Neuronal stem cell (in vitro differentiated cells): ENCODE measurements at regions not wholly inside any gene's neighbourhood (a gene's known extent, or its start where the extent isn't known, plus 50 kb on each side); places are given as distances from the start of the nearest gene placed in this dataset.

Experiments
- DNase-seq: peaks from one replicate; pipeline ENCODE4 v3.0.0-alpha.2; 2013; ENCODE audit warnings: low spot score
- H2AFZ ChIP-seq: one replicate; pipeline ENCODE4 v1.6.1; 2013; ENCODE audit warnings: mild to moderate bottlenecking, low read length, inconsistent platforms
- H2AK5ac ChIP-seq: 2 replicates; pipeline ENCODE4 v1.6.1; 2013; ENCODE audit warnings: low read depth, mild to moderate bottlenecking, inconsistent platforms, low read length, moderate library complexity, mixed read lengths
- H2BK120ac ChIP-seq: 2 replicates; pipeline ENCODE4 v1.6.1; 2013; ENCODE audit warnings: low read depth, mild to moderate bottlenecking, inconsistent platforms, low read length, moderate library complexity, mixed read lengths
- H2BK12ac ChIP-seq: one replicate; pipeline ENCODE4 v1.6.1; 2013; ENCODE audit warnings: low read length, inconsistent platforms
- H2BK15ac ChIP-seq: 2 replicates; pipeline ENCODE4 v1.6.1; 2013; ENCODE audit warnings: mild to moderate bottlenecking, low read length, inconsistent platforms, mixed read lengths
- H2BK5ac ChIP-seq: one replicate; pipeline ENCODE4 v1.6.1; 2013; ENCODE audit warnings: inconsistent platforms, mild to moderate bottlenecking, low read length, moderate library complexity
- H3K14ac ChIP-seq: one replicate; pipeline ENCODE4 v1.6.1; 2013; ENCODE audit warnings: low read length, inconsistent platforms
- H3K18ac ChIP-seq: 2 replicates; pipeline ENCODE4 v1.6.1; 2013; ENCODE audit warnings: low read length, inconsistent platforms
- H3K23ac ChIP-seq: 2 replicates; pipeline ENCODE4 v1.6.1; 2013; ENCODE audit warnings: low read depth, mild to moderate bottlenecking, mixed read lengths, low read length, inconsistent platforms; ENCODE audit not compliant: poor library complexity
- H3K27ac ChIP-seq: replicated peaks from 3 replicates; pipeline ENCODE4 v1.5.1; 2013; ENCODE audit warnings: low read length, inconsistent platforms
- H3K27me3 ChIP-seq, 3 experiments: 2 replicates each; pipeline ENCODE4 v1.6.1; 2013; ENCODE audit warnings: low read length in 3 of 3, mild to moderate bottlenecking in 2 of 3, inconsistent platforms in 1 of 3, low read depth in 1 of 3, mixed read lengths in 1 of 3, moderate library complexity in 1 of 3; ENCODE audit not compliant: control insufficient read depth in 3 of 3, insufficient read depth in 3 of 3
- H3K36me3 ChIP-seq, 2 donors: replicated peaks in 1 of 2; 2 replicates each; pipeline ENCODE4 v1.6.1; 2013; ENCODE audit warnings: low read length in 2 of 2; ENCODE audit not compliant: control insufficient read depth in 2 of 2, insufficient read depth in 2 of 2
- H3K4ac ChIP-seq: 2 replicates; pipeline ENCODE4 v1.6.1; 2013; ENCODE audit warnings: inconsistent platforms, mild to moderate bottlenecking, low read length, moderate library complexity
- H3K4me1 ChIP-seq, 2 donors: 1 replicate in 1 of 2; 2 replicates in 1 of 2; pipeline ENCODE4 v1.6.1; 2013; ENCODE audit warnings: low read length in 2 of 2, low read depth in 1 of 2; ENCODE audit not compliant: control insufficient read depth in 2 of 2, insufficient read depth in 1 of 2
- H3K4me2 ChIP-seq: one replicate; pipeline ENCODE4 v1.6.1; 2013; ENCODE audit warnings: mild to moderate bottlenecking, low read length, inconsistent platforms; ENCODE audit not compliant: insufficient read depth, poor library complexity, severe bottlenecking
- H3K4me3 ChIP-seq, 2 donors: 2 replicates each; pipeline ENCODE4 v1.5.1; 2013; ENCODE audit warnings: low read length in 2 of 2, mild to moderate bottlenecking in 2 of 2, inconsistent platforms in 1 of 2, moderate library complexity in 1 of 2
- H3K79me1 ChIP-seq: one replicate; pipeline ENCODE4 v1.6.1; 2013; ENCODE audit warnings: low read depth, mild to moderate bottlenecking, inconsistent platforms, low read length, moderate library complexity
- H3K9ac ChIP-seq: one replicate; pipeline ENCODE4 v1.6.1; 2013; ENCODE audit warnings: mild to moderate bottlenecking, low read depth, low read length, inconsistent platforms; ENCODE audit not compliant: poor library complexity
- H3K9me3 ChIP-seq, 2 donors: replicated peaks in 1 of 2; 2 replicates each; pipeline versions ENCODE3 to v1.6.1; 2013; ENCODE audit warnings: low read length in 2 of 2, mild to moderate bottlenecking in 2 of 2, inconsistent platforms in 1 of 2, low read depth in 1 of 2, mixed read lengths in 1 of 2, moderate library complexity in 1 of 2; ENCODE audit not compliant: control insufficient read depth in 2 of 2, insufficient read depth in 1 of 2
- H4K8ac ChIP-seq: one replicate; pipeline ENCODE4 v1.6.1; 2013; ENCODE audit warnings: low read depth, mild to moderate bottlenecking, inconsistent platforms, low read length, moderate library complexity
- H4K91ac ChIP-seq: one replicate; pipeline ENCODE4 v1.6.1; 2013; ENCODE audit warnings: low read length, low read depth, mild to moderate bottlenecking, inconsistent platforms; ENCODE audit not compliant: poor library complexity
- WGBS, 2 donors: extraction: QIAGEN DNeasy Blood & Tissue Kit; methylation state at CpG; one replicate each; pipeline ENCODE4 v1.1.7; 2013; ENCODE audit warnings: missing lambda C conversion rate in 2 of 2, mixed read lengths in 1 of 2; ENCODE audit not compliant: insufficient read length in 2 of 2, insufficient replicate concordance in 1 of 2; ENCODE audit errors: extremely low coverage in 2 of 2; 5-methylcytosine and 5-hydroxymethylcytosine counted together

DNA sequence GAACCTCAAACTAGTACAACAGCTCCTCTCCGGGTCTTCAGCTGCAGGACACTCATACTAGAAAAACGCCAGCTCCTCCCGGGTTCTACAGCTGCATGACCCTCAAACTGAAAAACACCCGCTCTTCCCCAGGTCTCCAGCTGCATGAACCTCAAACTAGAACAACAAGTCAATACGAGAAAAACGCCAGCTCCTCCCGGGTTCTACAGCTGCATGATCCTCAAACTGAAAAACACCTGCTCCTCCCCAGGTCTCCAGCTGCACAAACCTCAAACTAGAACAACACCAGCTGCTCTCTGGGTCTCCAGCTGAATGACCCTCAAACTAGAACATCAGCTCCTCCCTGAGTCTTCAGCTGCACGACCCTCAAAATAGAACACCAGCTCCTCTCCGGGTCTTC lies 315.0 kb upstream of the TFPI start:
- Histone ChIP-seq H3K27me3 (no peaks in the 10 kb centered on the region), H2AK5ac (no peak overlapping the region), H2AFZ (no peak overlapping the region), H3K23ac (no peak overlapping the region), H2BK12ac (no peak overlapping the region), H3K4me2 (no peak overlapping the region), H3K4me3 (no peak overlapping the region), H3K27ac (no peak overlapping the region), H3K36me3 (no peaks in the 10 kb centered on the region), H3K9ac (no peak overlapping the region), H3K4ac (no peak overlapping the region), H2BK5ac (no peak overlapping the region), H4K91ac (no peak overlapping the region), H2BK120ac (no peak overlapping the region), H3K9me3 (no peaks in the 10 kb centered on the region), H3K4me1 (no peaks in the 10 kb centered on the region), H3K14ac (no peak overlapping the region), H2BK15ac (no peak overlapping the region), H3K79me1 (no peaks in the 10 kb centered on the region), H3K18ac (no peak overlapping the region), H4K8ac (no peak overlapping the region)
- no CpG with 5 or more reads among the region's 9 CpGs for WGBS, 2 donors
- no peak for DNase-seq

DNA sequence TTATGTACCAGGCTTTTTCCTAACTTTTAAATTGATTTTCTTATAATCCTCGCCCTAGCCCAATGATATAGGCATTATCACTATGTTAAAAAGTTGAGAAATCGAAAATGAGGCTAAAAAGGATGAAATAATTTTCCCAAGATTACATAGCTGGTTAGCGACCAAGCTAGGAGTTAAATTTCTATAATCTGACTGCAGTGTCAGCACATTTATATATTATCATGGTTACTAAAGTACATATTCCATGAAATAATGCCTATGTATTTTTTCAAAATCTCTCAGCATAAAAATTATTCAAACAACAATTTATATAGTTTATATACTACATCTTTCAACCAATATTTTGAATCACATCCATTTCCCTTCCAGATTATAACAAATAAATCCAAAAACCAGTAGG lies 317.3 kb upstream of the TFPI start:
- Histone ChIP-seq H3K9ac (no peak overlapping the region), H3K4ac (no peak overlapping the region), H2AFZ (no peak overlapping the region), H3K4me3 (no peak overlapping the region), H3K79me1 (no peaks in the 10 kb centered on the region), H3K9me3 (no peaks in the 10 kb centered on the region), H2BK12ac (no peak overlapping the region), H2AK5ac (no peak overlapping the region), H2BK15ac (no peak overlapping the region), H3K14ac (no peak overlapping the region), H3K27ac (no peak overlapping the region), H3K36me3 (no peaks in the 10 kb centered on the region), H3K18ac (no peak overlapping the region), H4K8ac (no peak overlapping the region), H3K23ac (no peak overlapping the region), H3K27me3 (no peaks in the 10 kb centered on the region), H4K91ac (no peak overlapping the region), H2BK120ac (no peak overlapping the region), H2BK5ac (no peak overlapping the region), H3K4me1 (no peaks in the 10 kb centered on the region), H3K4me2 (no peak overlapping the region)
- WGBS, 2 donors, result no CpG with 5 or more reads among the region's 3 CpGs
- no peak for DNase-seq

- H3K4ac ChIP-seq, result no peak overlapping the region
- no peak overlapping the region for H3K4me2 ChIP-seq
- no peak overlapping the region for H2BK5ac ChIP-seq
- no peaks in the 10 kb centered on the region for H3K27me3 ChIP-seq
- no peak overlapping the region for H3K27ac ChIP-seq
- no peak overlapping the region for H3K14ac ChIP-seq
- no CpG with 5 or more reads among the region's 2 CpGs for WGBS, 2 donors
- H3K9ac ChIP-seq, result no peak overlapping the region
- H3K4me3 ChIP-seq, result no peak overlapping the region
- no peak overlapping the region for H2BK15ac ChIP-seq
- H2AFZ ChIP-seq, result no peak overlapping the region
- H2BK120ac ChIP-seq, result no peak overlapping the region
- DNase-seq, result no peak
- H3K4me1 ChIP-seq, result no peaks in the 10 kb centered on the region
- no peak overlapping the region for H3K23ac ChIP-seq
- no peaks in the 10 kb centered on the region for H3K36me3 ChIP-seq
- H3K79me1 ChIP-seq, result no peaks in the 10 kb centered on the region
- H2AK5ac ChIP-seq, result no peak overlapping the region
- no peaks in the 10 kb centered on the region for H3K9me3 ChIP-seq
- H4K8ac ChIP-seq, result no peak overlapping the region
- no peak overlapping the region for H4K91ac ChIP-seq
- H2BK12ac ChIP-seq, result no peak overlapping the region
- H3K18ac ChIP-seq, result no peak overlapping the region
Observed at GRCh38 chr2:187873132-187873531, 318.9 kb upstream of the TFPI start.

- Histone ChIP-seq H2BK5ac (no peak overlapping the region), H4K8ac (no peak overlapping the region), H2AFZ (no peak overlapping the region), H2BK15ac (no peak overlapping the region), H3K9ac (no peak overlapping the region), H3K27ac (no peak overlapping the region), H3K79me1 (no peaks in the 10 kb centered on the region), H3K14ac (no peak overlapping the region), H3K27me3 (no peaks in the 10 kb centered on the region), H3K4me3 (no peak overlapping the region), H2BK120ac (no peak overlapping the region), H3K4me1 (no peaks in the 10 kb centered on the region), H3K36me3 (no peaks in the 10 kb centered on the region), H2BK12ac (no peak overlapping the region), H4K91ac (no peak overlapping the region), H3K23ac (no peak overlapping the region), H2AK5ac (no peak overlapping the region), H3K18ac (no peak overlapping the region), H3K4me2 (no peak overlapping the region), H3K9me3 (no peaks in the 10 kb centered on the region), H3K4ac (no peak overlapping the region)
- no peak for DNase-seq
- no CpG with 5 or more reads among the region's 2 CpGs for WGBS, 2 donors
Observed at GRCh38 chr2:187874786-187875185, 320.6 kb upstream of the TFPI start.
